Mesendoderm (in vitro differentiated cells): ENCODE measurements at regions not wholly inside any gene's neighbourhood (a gene's known extent, or its start where the extent isn't known, plus 50 kb on each side); places are given as distances from the start of the nearest gene placed in this dataset.

ENCODE experiments used
- DNase-seq: peaks from one replicate; pipeline ENCODE4 v3.0.0; 2013
- H2AK5ac ChIP-seq: 2 replicates; pipeline ENCODE4 v1.6.1; 2013; ENCODE audit warnings: low read length, inconsistent platforms
- H2BK120ac ChIP-seq: 2 replicates; pipeline ENCODE4 v1.6.1; 2013; ENCODE audit warnings: low read depth, mild to moderate bottlenecking, low read length, moderate library complexity, mixed read lengths
- H2BK15ac ChIP-seq: replicated peaks from 2 replicates; pipeline ENCODE4 v1.6.1; 2013; ENCODE audit warnings: low read depth, mild to moderate bottlenecking, moderate library complexity
- H2BK5ac ChIP-seq: 2 replicates; pipeline ENCODE4 v1.6.1; 2013; ENCODE audit warnings: low read length, inconsistent platforms
- H3K18ac ChIP-seq: 2 replicates; pipeline ENCODE4 v1.6.1; 2013; ENCODE audit warnings: mild to moderate bottlenecking, low read length, mixed read lengths
- H3K23ac ChIP-seq: one replicate; pipeline ENCODE4 v1.6.1; 2013; ENCODE audit warnings: low read length
- H3K27ac ChIP-seq: 2 replicates; pipeline ENCODE4 v1.5.1; 2013; ENCODE audit warnings: low read depth, mild to moderate bottlenecking, inconsistent platforms, low read length, moderate library complexity
- H3K27me3 ChIP-seq: 2 replicates; pipeline ENCODE4 v1.6.1; 2013; ENCODE audit warnings: low read length, control low read depth, mild to moderate bottlenecking, inconsistent platforms; ENCODE audit not compliant: insufficient read depth, poor library complexity
- H3K36me3 ChIP-seq: 2 replicates; pipeline ENCODE4 v1.6.1; 2013; ENCODE audit warnings: low read length, inconsistent platforms; ENCODE audit not compliant: control insufficient read depth, insufficient read depth
- H3K4ac ChIP-seq: one replicate; pipeline ENCODE4 v1.6.1; 2013; ENCODE audit warnings: low read depth, mild to moderate bottlenecking, low read length, moderate library complexity
- H3K4me1 ChIP-seq: 2 replicates; pipeline ENCODE4 v1.6.1; 2013; ENCODE audit warnings: low read depth, low read length, inconsistent platforms; ENCODE audit not compliant: control insufficient read depth
- H3K4me2 ChIP-seq: 2 replicates; pipeline ENCODE4 v1.6.1; 2013; ENCODE audit warnings: low read length
- H3K4me3 ChIP-seq: 2 replicates; pipeline ENCODE4 v1.5.1; 2013; ENCODE audit warnings: mild to moderate bottlenecking, low read length
- H3K56ac ChIP-seq: one replicate; pipeline ENCODE4 v1.6.1; 2013; ENCODE audit warnings: low read length
- H3K79me1 ChIP-seq: 2 replicates; pipeline ENCODE4 v1.6.1; 2013; ENCODE audit warnings: low read length, inconsistent platforms
- H3K79me2 ChIP-seq: 2 replicates; pipeline ENCODE4 v1.6.1; 2013; ENCODE audit warnings: mild to moderate bottlenecking, low read length; ENCODE audit not compliant: control insufficient read depth, insufficient read depth
- H3K9ac ChIP-seq: 2 replicates; pipeline ENCODE4 v1.6.1; 2013; ENCODE audit warnings: low read length, inconsistent platforms
- H4K5ac ChIP-seq: one replicate; pipeline ENCODE4 v1.6.1; 2013; ENCODE audit warnings: low read length
- H4K8ac ChIP-seq: one replicate; pipeline ENCODE4 v1.6.1; 2013; ENCODE audit warnings: low read depth, mild to moderate bottlenecking, control low read depth, low read length, moderate library complexity
- WGBS: extraction: QIAGEN DNeasy Blood & Tissue Kit; methylation state at CpG from one replicate; pipeline ENCODE4 v1.1.7; 2013; ENCODE audit warnings: low lambda C conversion rate, missing lambda C conversion rate; ENCODE audit not compliant: insufficient coverage; ENCODE audit errors: extremely low coverage; 5-methylcytosine and 5-hydroxymethylcytosine counted together

DNA sequence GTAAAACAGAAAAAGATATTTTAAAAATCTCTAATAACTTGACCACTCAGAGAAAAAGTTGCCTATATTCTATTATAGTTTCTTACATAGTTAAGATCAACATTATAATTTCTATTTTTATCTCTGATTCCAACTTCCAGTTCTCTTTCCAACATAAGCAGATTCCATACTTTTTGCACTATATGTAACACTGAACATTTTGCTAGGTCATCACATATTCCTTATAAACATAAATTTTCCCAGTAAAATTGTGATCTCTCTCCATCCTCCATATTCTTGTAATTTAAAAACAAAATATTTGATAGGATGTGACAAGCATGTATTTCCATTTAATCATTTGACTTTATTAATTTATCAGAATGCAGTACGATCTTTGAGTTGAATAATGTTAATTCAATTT lies 170.4 kb upstream of the THSD7A start:
- Histone ChIP-seq H3K9ac (no peak overlapping the region), H4K5ac (no peak overlapping the region), H3K4me1 (no peaks in the 10 kb centered on the region), H3K4ac (no peak overlapping the region), H2BK120ac (no peak overlapping the region), H3K27me3 (no peaks in the 10 kb centered on the region), H3K56ac (no peak overlapping the region), H3K79me1 (no peaks in the 10 kb centered on the region), H3K27ac (no peak overlapping the region), H3K36me3 (no peaks in the 10 kb centered on the region), H2BK5ac (no peak overlapping the region), H3K4me2 (no peak overlapping the region), H2BK15ac (no peak overlapping the region), H3K4me3 (no peak overlapping the region), H3K18ac (no peak overlapping the region), H2AK5ac (no peak overlapping the region), H4K8ac (no peak overlapping the region), H3K79me2 (no peaks in the 10 kb centered on the region), H3K23ac (no peak overlapping the region)
- WGBS: no CpG with 5 or more reads among the region's 1 CpG
- no peak for DNase-seq

DNA sequence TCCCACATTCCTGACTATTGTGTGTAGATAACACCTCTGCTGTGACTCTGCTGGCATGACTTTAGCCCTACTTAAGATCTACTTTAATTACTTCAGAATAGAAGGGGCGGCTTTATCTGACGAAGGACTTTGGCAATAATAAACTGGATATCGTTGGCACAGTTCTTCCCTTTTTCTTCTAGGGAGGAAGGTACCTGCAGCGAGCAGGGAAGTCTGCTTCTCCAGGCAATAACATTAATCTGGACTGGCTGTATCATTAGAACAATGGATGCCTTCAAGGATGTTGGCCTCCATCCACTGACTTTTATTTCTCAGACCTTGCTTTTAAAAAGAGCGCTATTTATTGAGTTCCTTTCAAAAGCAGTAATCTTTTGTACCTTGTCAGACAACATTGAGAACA lies 172.6 kb upstream of the THSD7A start:
- no CpG with 5 or more reads among the region's 5 CpGs for WGBS

DNA sequence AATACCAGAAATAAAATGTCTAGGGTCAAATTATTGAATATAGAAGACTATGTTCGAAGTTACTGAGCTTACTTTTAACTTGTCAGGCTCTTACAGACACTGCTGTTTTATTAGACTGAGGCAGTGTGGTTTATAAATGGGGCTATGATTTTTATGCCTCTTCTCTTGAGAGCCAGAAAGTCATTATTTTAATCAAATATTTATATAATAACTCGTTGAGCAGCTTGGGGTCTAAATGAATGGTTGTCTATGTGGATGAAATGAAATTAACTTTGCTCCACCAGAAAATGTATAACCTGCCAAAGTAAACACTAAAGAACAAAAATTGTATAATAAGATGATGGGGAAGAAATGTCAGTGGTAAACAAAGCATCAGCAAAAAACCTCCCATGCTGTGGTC lies 175.6 kb upstream of the THSD7A start:
- no peaks in the 10 kb centered on the region for H3K4me1 ChIP-seq
- no peaks in the 10 kb centered on the region for H3K79me1 ChIP-seq
- no peak overlapping the region for H3K9ac ChIP-seq
- H3K79me2 ChIP-seq: no peaks in the 10 kb centered on the region
- H2BK120ac ChIP-seq: no peak overlapping the region
- H3K36me3 ChIP-seq: no peaks in the 10 kb centered on the region
- no peak overlapping the region for H3K23ac ChIP-seq
- WGBS: no CpG with 5 or more reads among the region's 2 CpGs
- no peak overlapping the region for H2BK5ac ChIP-seq
- no peak overlapping the region for H4K8ac ChIP-seq
- no peak overlapping the region for H3K4me2 ChIP-seq
- no peak overlapping the region for H3K27ac ChIP-seq
- H3K27me3 ChIP-seq: no peaks in the 10 kb centered on the region
- H3K56ac ChIP-seq: no peak overlapping the region
- no peak overlapping the region for H4K5ac ChIP-seq
- H3K4ac ChIP-seq: no peak overlapping the region
- no peak overlapping the region for H3K4me3 ChIP-seq
- no peak overlapping the region for H3K18ac ChIP-seq
- no peak for DNase-seq
- H2AK5ac ChIP-seq: no peak overlapping the region
- H2BK15ac ChIP-seq: no peak overlapping the region

More for the DNA sequence above, 172.6 kb upstream of the THSD7A start:
- H2BK120ac ChIP-seq: no peak overlapping the region
- H3K36me3 ChIP-seq: no peaks in the 10 kb centered on the region
- H2BK15ac ChIP-seq: no peak overlapping the region
- H2BK5ac ChIP-seq: no peak overlapping the region
- H3K18ac ChIP-seq: no peak overlapping the region
- H3K23ac ChIP-seq: no peak overlapping the region
- peak; percentile 11 for DNase-seq
- no peak overlapping the region for H4K5ac ChIP-seq
- no peak overlapping the region for H3K4me3 ChIP-seq
- no peak overlapping the region for H3K9ac ChIP-seq
- no peaks in the 10 kb centered on the region for H3K27me3 ChIP-seq
- H3K27ac ChIP-seq: no peak overlapping the region
- no peak overlapping the region for H3K4ac ChIP-seq
- no peak overlapping the region for H4K8ac ChIP-seq
- no peak overlapping the region for H2AK5ac ChIP-seq
- no peaks in the 10 kb centered on the region for H3K79me1 ChIP-seq
- H3K56ac ChIP-seq: no peak overlapping the region
- no peaks in the 10 kb centered on the region for H3K4me1 ChIP-seq
- H3K4me2 ChIP-seq: no peak overlapping the region
- H3K79me2 ChIP-seq: no peaks in the 10 kb centered on the region

DNA sequence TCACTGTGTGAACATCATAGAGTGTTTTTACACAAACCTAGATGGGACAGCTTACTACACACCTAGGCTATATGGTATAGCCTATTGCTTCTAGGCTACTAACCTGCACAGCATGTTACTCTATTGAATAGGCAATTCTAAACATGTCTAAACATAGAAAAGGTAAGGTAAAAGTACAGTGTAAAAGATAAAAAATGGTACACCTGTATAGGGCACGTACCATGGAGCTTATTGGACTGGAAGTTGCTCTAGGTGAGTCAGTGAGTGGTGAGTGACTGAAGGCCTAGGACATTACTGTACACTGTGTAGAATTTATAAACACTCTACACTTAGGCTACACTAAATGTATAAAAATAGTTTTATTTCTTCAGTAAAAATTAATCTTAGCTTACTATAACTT lies 182.0 kb upstream of the THSD7A start:
- no CpG with 5 or more reads among the region's 1 CpG for WGBS
- Histone ChIP-seq H3K79me1 (no peaks in the 10 kb centered on the region), H2BK5ac (no peak overlapping the region), H3K4me1 (no peaks in the 10 kb centered on the region), H4K8ac (no peak overlapping the region), H2BK15ac (no peak overlapping the region), H3K4me2 (no peak overlapping the region), H3K27ac (no peak overlapping the region), H3K4ac (no peak overlapping the region), H3K23ac (no peak overlapping the region), H2BK120ac (no peak overlapping the region), H3K4me3 (no peak overlapping the region), H3K9ac (no peak overlapping the region), H3K79me2 (no peaks in the 10 kb centered on the region), H3K18ac (no peak overlapping the region), H3K27me3 (no peaks in the 10 kb centered on the region), H3K56ac (no peak overlapping the region), H3K36me3 (no peaks in the 10 kb centered on the region), H4K5ac (no peak overlapping the region), H2AK5ac (no peak overlapping the region)
- no peak for DNase-seq

DNA sequence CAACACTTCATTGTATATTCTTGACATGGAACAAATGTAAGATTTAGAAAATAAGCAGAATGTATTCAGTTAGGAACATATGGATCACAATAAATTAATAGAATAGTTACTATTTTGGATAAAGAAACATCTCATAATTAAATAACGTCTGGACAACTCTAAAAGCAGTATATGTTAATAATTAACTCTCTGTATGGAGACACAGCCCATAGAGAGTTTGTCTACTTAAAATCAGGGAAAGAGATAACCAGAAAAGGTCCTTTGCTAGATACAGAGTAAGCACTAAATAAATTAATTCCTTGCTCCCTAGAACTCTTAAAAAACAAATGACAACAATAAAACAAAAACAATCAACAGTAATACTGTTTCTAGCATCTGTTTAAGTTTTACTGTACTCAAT lies 184.4 kb upstream of the THSD7A start:
- no peak overlapping the region for H2BK120ac ChIP-seq
- no peak overlapping the region for H2BK5ac ChIP-seq
- H3K27me3 ChIP-seq: no peaks in the 10 kb centered on the region
- no peak overlapping the region for H3K4ac ChIP-seq
- H2AK5ac ChIP-seq: no peak overlapping the region
- no peak overlapping the region for H3K56ac ChIP-seq
- no peak overlapping the region for H3K27ac ChIP-seq
- H4K8ac ChIP-seq: no peak overlapping the region
- WGBS: no CpG with 5 or more reads among the region's 1 CpG
- H3K18ac ChIP-seq: no peak overlapping the region
- no peak overlapping the region for H3K4me3 ChIP-seq
- H3K9ac ChIP-seq: no peak overlapping the region
- H3K36me3 ChIP-seq: no peaks in the 10 kb centered on the region
- no peak overlapping the region for H2BK15ac ChIP-seq
- no peak overlapping the region for H3K23ac ChIP-seq
- H4K5ac ChIP-seq: no peak overlapping the region
- no peak overlapping the region for H3K4me2 ChIP-seq
- no peaks in the 10 kb centered on the region for H3K79me1 ChIP-seq
- no peaks in the 10 kb centered on the region for H3K79me2 ChIP-seq
- no peak for DNase-seq
- no peaks in the 10 kb centered on the region for H3K4me1 ChIP-seq

DNA sequence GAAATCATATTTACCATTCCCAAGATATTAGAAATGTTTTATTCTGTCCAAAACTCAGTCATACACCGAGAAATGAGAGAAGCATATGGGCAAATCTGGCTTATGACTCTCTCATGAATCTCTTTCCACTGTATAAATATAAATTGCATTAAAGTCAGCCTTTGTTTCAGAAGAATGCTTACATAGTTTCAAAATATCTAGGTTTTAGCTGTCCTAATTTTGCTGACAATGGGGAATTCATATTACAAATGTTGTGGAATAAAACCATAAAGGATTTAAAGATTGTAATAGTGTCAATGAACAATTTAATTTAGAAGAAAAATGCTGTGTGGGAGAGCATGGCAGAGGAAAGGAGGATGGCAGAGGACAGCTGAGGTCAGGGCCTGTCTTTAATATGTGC lies 185.0 kb upstream of the THSD7A start:
- Histone ChIP-seq H3K79me1 (no peaks in the 10 kb centered on the region), H3K9ac (no peak overlapping the region), H3K4me3 (no peak overlapping the region), H4K5ac (no peak overlapping the region), H3K4me1 (no peaks in the 10 kb centered on the region), H3K27ac (no peak overlapping the region), H3K36me3 (no peaks in the 10 kb centered on the region), H3K18ac (no peak overlapping the region), H2BK5ac (no peak overlapping the region), H2AK5ac (no peak overlapping the region), H4K8ac (no peak overlapping the region), H3K56ac (no peak overlapping the region), H3K4ac (no peak overlapping the region), H3K23ac (no peak overlapping the region), H3K4me2 (no peak overlapping the region), H2BK15ac (no peak overlapping the region), H2BK120ac (no peak overlapping the region), H3K27me3 (no peaks in the 10 kb centered on the region), H3K79me2 (no peaks in the 10 kb centered on the region)
- DNase-seq: no peak
- no CpG with 5 or more reads among the region's 1 CpG for WGBS
